Natural killer cell (primary cell): ENCODE measurements at regions not wholly inside any gene's neighbourhood (a gene's known extent, or its start where the extent isn't known, plus 50 kb on each side); places are given as distances from the start of the nearest gene placed in this dataset.

Experiments used
- ATAC-seq, 3 donors: fragments of 150-1000 bp in 2 of 3; fragments of 200-7000 bp in 1 of 3; cut with Tn5 transposase; 1 replicate in 1 of 3; 2 replicates in 2 of 3; pipeline ENCODE4 v1.10.0; 2021; ENCODE audit warnings: mild to moderate bottlenecking in 2 of 3, moderate library complexity in 2 of 3
- DNase-seq, 2 donors: peaks; one replicate each; pipeline versions ENCODE4 v3.0.0 to v3.0.0-alpha.2; 2013 to 2021; ENCODE audit warnings: mixed read lengths in 1 of 2
- H3K27ac ChIP-seq: one replicate; pipeline ENCODE4 v1.5.1; 2013; ENCODE audit warnings: mild to moderate bottlenecking, low read length
- H3K27me3 ChIP-seq: one replicate; pipeline ENCODE4 v1.6.1; 2013; ENCODE audit warnings: low read length; ENCODE audit not compliant: control insufficient read depth, insufficient read depth
- H3K36me3 ChIP-seq: one replicate; pipeline ENCODE4 v1.6.1; 2013; ENCODE audit warnings: low read length; ENCODE audit not compliant: control insufficient read depth, insufficient read depth
- H3K4me1 ChIP-seq: one replicate; pipeline ENCODE4 v1.6.1; 2013; ENCODE audit warnings: low read length; ENCODE audit not compliant: control insufficient read depth, insufficient read depth
- H3K4me3 ChIP-seq: one replicate; pipeline ENCODE4 v1.5.1; 2013; ENCODE audit warnings: low read length
- H3K9me3 ChIP-seq: one replicate; pipeline ENCODE4 v1.6.1; 2013; ENCODE audit warnings: low read length; ENCODE audit not compliant: control insufficient read depth, insufficient read depth
- H3K27ac Mint-ChIP-seq, 2 donors: one replicate each; pipeline ENCODE4 v1.8.0; 2022; ENCODE audit warnings: mild to moderate bottlenecking in 2 of 2, mixed read lengths in 2 of 2, moderate library complexity in 1 of 2
- H3K27me3 Mint-ChIP-seq, 2 donors: one replicate each; pipeline ENCODE4 v1.8.0; 2022; ENCODE audit warnings: low read depth in 2 of 2, mixed read lengths in 2 of 2
- H3K36me3 Mint-ChIP-seq: one replicate; pipeline ENCODE4 v1.8.0; 2022; ENCODE audit warnings: mixed read lengths
- H3K4me1 Mint-ChIP-seq, 2 donors: one replicate each; pipeline ENCODE4 v1.8.0; 2022; ENCODE audit warnings: mixed read lengths in 2 of 2
- H3K4me3 Mint-ChIP-seq: one replicate; pipeline ENCODE4 v1.8.0; 2022; ENCODE audit warnings: mild to moderate bottlenecking, moderate library complexity, mixed read lengths
- H3K9me3 Mint-ChIP-seq, 2 donors: one replicate each; pipeline ENCODE4 v1.8.0; 2022; ENCODE audit warnings: mixed read lengths in 2 of 2
- CTCF ChIP-seq: fragments of 200-600 bp; IDR thresholded peaks from one replicate; pipeline ENCODE4 v1.8.0; 2022; ENCODE audit warnings: antibody characterized with exemption
- WGBS: methylation state at CpG from one replicate; pipeline ENCODE4 v1.1.7; 2013; ENCODE audit warnings: missing lambda C conversion rate; ENCODE audit not compliant: insufficient coverage; 5-methylcytosine and 5-hydroxymethylcytosine counted together
- intact Hi-C: fragments of 100-400 bp; cut with micrococcal nuclease; formaldehyde crosslinking; loops from one replicate; pipeline ENCODE4 v1.14.2; 2022

GRCh38 chr16:27726621-27727261 is 176.8 kb downstream of the KATNIP start:
- no peaks in the 10 kb centered on the region for H3K27me3 ChIP-seq
- Mint-ChIP-seq H3K36me3 (no peaks in the 10 kb centered on the region), H3K27me3 (no peaks in the 10 kb centered on the region), H3K4me1 (peaks cover 34 to 47% of the 10 kb centered on the region in 2 donors), H3K27ac (no peak overlapping the region), H3K4me3 (no peak overlapping the region), H3K9me3 (no peaks in the 10 kb centered on the region)
- peaks cover 29% of the 10 kb centered on the region for H3K4me1 ChIP-seq
- ATAC-seq = no peak
- H3K9me3 ChIP-seq = no peaks in the 10 kb centered on the region
- no peak overlapping the region for H3K4me3 ChIP-seq
- no peak for TF ChIP-seq CTCF
- WGBS = 95% methylated on average over 11 of the region's 11 CpGs
- H3K36me3 ChIP-seq = peaks cover 2% of the 10 kb centered on the region
- DNase-seq = no peak
- intact Hi-C loops = no loop called here
- no peak overlapping the region for H3K27ac ChIP-seq

- H3K4me3 ChIP-seq = no peak overlapping the region
- H3K9me3 ChIP-seq = no peaks in the 10 kb centered on the region
- no peaks in the 10 kb centered on the region for H3K36me3 Mint-ChIP-seq
- H3K27ac ChIP-seq = no peak overlapping the region
- H3K36me3 ChIP-seq = peaks cover 2% of the 10 kb centered on the region
- 98% methylated on average over 6 of the region's 6 CpGs for WGBS
- ATAC-seq (no peak), DNase-seq (no peak)
- H3K9me3 Mint-ChIP-seq = no peaks in the 10 kb centered on the region
- intact Hi-C loops = no loop called here
- TF ChIP-seq CTCF = no peak
- H3K27me3 ChIP-seq = no peaks in the 10 kb centered on the region
- H3K4me3 Mint-ChIP-seq = no peak overlapping the region
- H3K4me1 ChIP-seq = peaks cover 17% of the 10 kb centered on the region
- H3K27me3 Mint-ChIP-seq = no peaks in the 10 kb centered on the region
- H3K27ac Mint-ChIP-seq = no peak overlapping the region
- H3K4me1 Mint-ChIP-seq = peaks cover 23 to 35% of the 10 kb centered on the region in 2 donors
These were observed 178.0 kb downstream of the KATNIP start for GRCh38 chr16:27727941-27728340.

GRCh38 chr16:27728691-27729090 is 178.7 kb downstream of the KATNIP start:
- no peaks in the 10 kb centered on the region for H3K27me3 ChIP-seq
- no peaks in the 10 kb centered on the region for H3K9me3 ChIP-seq
- intact Hi-C loops = no loop called here
- peaks cover 16 to 27% of the 10 kb centered on the region in 2 donors for H3K4me1 Mint-ChIP-seq
- peaks cover 2% of the 10 kb centered on the region for H3K36me3 ChIP-seq
- H3K36me3 Mint-ChIP-seq = no peaks in the 10 kb centered on the region
- 96% methylated on average over 3 of the region's 3 CpGs for WGBS
- H3K4me3 Mint-ChIP-seq = no peak overlapping the region
- H3K27ac ChIP-seq = no peak overlapping the region
- H3K4me1 ChIP-seq = peaks cover 9% of the 10 kb centered on the region
- H3K27me3 Mint-ChIP-seq = no peaks in the 10 kb centered on the region
- H3K27ac Mint-ChIP-seq = no peak overlapping the region
- no peak for DNase-seq
- H3K9me3 Mint-ChIP-seq = no peaks in the 10 kb centered on the region
- ATAC-seq = no peak
- H3K4me3 ChIP-seq = no peak overlapping the region
- no peak for TF ChIP-seq CTCF
